WERI-Rb-1 (cell line): ENCODE measurements at regions not wholly inside any gene's neighbourhood (a gene's known extent, or its start where the extent isn't known, plus 50 kb on each side); places are given as distances from the start of the nearest gene placed in this dataset.
"Not testable (repeated sequence)": the region's sequence is repeated elsewhere in the genome, so short reads cannot be mapped to it uniquely, and the experiment has no call there.

Experiments
- DNase-seq: peaks from one replicate; pipeline ENCODE4 v3.0.0-alpha.2; 2020
- H3K27ac ChIP-seq: fragments of 250-450 bp; sonication (Bioruptor Pico); 2 replicates; pipeline ENCODE4 v1.5.1; 2020; ENCODE audit warnings: mild to moderate bottlenecking, moderate library complexity
- H3K27me3 ChIP-seq: fragments of 250-450 bp; sonication (Bioruptor Pico); 2 replicates; pipeline ENCODE4 v1.5.1; 2021; ENCODE audit warnings: mild to moderate bottlenecking, low read depth, moderate library complexity; ENCODE audit not compliant: insufficient read depth, severe bottlenecking
- H3K36me3 ChIP-seq: fragments of 250-450 bp; sonication (Bioruptor Pico); 2 replicates; pipeline ENCODE4 v1.5.1; 2020; ENCODE audit warnings: mild to moderate bottlenecking, moderate library complexity
- H3K4me3 ChIP-seq: 2 replicates; pipeline ENCODE4 v1.5.1; 2011; ENCODE audit warnings: low read depth, mild to moderate bottlenecking, control low read depth, low read length
- H3K9me3 ChIP-seq: fragments of 250-450 bp; sonication (Bioruptor Pico); 2 replicates; pipeline ENCODE4 v1.5.1; 2021; ENCODE audit warnings: mild to moderate bottlenecking, moderate library complexity; ENCODE audit not compliant: severe bottlenecking
- CTCF ChIP-seq: IDR thresholded peaks from 2 replicates; pipeline ENCODE4 v1.5.1; 2011; ENCODE audit warnings: low read depth, mild to moderate bottlenecking, control low read depth, inconsistent platforms, low read length

- peak; percentile 11 for DNase-seq
- H3K27ac ChIP-seq, H3K4me3 ChIP-seq, H3K9me3 ChIP-seq, H3K36me3 ChIP-seq: not testable (repeated sequence)
- peak; percentile 60 for TF ChIP-seq CTCF
- peaks cover 39% of the 10 kb centered on the region for H3K27me3 ChIP-seq
Measured at GRCh38 chr5:50922134-50922941, 255.9 kb downstream of the PARP8 start.

DNA sequence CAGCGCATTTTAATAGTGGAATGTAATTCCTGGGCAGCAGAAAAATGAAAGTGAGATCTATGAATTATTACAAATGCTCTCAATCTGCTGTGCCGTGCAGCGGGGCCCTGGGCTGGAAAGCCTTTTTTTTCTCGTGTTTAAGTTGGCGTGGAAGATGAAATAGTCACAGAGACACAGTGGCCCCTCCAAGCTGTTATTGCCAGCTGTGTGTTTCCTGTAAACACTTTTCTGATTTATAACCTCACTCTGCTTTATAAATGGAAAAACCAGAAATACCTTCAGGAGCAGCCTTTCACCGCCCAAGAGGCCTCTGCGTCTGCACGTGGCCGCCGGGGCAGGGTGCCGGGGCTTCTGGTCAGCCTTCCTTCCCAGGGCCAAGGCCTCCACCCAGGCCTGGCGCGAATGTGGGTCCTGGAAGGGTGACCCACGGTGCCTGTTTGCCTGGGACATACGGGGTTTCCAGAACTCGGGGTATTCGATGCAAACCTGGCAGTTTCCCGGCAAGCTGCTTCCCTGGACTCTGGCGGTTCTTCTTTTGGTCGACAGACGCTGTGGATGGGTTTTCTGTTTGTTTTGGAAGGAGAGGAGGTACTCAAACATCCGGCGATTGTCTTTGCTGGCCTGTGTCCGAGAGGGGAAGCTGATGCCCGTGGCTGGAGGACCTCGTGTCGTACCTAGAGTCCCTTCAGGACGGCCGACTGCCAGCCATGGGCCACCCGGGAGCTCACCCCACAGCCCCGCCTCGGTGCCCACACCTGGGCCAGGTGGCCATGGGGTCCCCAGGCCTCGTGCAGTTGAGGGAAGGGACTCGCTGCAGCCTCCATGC, 256.7 kb downstream of the PARP8 start:
- H3K4me3 ChIP-seq: no peak overlapping the region
- DNase-seq: no peak
- no peak for TF ChIP-seq CTCF

GRCh38 chr5:50923768-50924494, 257.5 kb downstream of the PARP8 start:
- Histone ChIP-seq H3K36me3 (no peaks in the 10 kb centered on the region), H3K4me3 (no peak overlapping the region), H3K27me3 (peaks cover 31% of the 10 kb centered on the region), H3K27ac (no peak overlapping the region), H3K9me3 (no peaks in the 10 kb centered on the region)
- TF ChIP-seq CTCF: no peak
- DNase-seq: no peak

More for the DNA sequence above, 256.7 kb downstream of the PARP8 start:
- H3K27ac ChIP-seq: no peak overlapping the region
- H3K9me3 ChIP-seq: no peaks in the 10 kb centered on the region
- peaks cover 32% of the 10 kb centered on the region for H3K27me3 ChIP-seq
- no peaks in the 10 kb centered on the region for H3K36me3 ChIP-seq

DNA sequence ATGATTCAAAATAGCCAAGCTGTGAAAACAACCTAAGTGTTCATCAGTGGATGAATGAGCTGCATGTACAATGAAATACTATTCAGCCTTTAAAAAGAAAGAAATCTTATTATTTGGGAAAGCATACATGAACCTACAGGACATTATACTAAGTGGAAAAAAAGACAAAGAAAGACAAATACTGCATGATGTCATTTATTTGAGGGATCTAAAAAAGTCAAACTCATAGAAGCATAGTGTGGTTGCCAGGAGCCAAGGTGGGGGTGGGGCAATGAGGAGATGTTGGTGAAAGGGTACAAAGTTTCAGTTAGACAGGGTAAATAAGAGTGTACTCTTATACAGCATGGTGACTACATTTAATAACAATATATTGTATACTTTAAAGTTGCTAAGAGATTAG, 261.5 kb downstream of the PARP8 start:
- Histone ChIP-seq H3K9me3 (no peaks in the 10 kb centered on the region), H3K36me3 (no peaks in the 10 kb centered on the region), H3K27me3 (peaks cover 36% of the 10 kb centered on the region), H3K27ac (no peak overlapping the region), H3K4me3 (no peak overlapping the region)
- TF ChIP-seq CTCF: no peak
- no peak for DNase-seq

DNA sequence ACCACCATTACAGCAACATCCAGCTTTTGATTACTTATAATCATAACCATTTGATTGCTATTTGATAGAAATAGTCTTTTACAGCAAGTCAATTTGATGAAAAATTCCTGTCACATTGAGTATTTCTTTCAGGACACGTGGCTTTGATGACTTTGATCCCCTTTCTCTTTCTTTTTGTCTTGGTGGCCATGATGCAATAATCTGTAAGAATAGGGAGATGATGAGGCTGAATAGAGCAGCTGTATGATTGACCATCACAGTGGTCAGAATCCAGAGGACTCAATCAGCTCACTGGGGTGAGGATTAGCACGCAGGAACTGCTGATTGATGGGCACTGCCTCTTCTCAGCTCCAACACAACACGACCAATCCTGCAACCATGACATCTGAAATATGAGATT, 262.7 kb downstream of the PARP8 start:
- H3K27me3 ChIP-seq: peaks cover 37% of the 10 kb centered on the region
- DNase-seq: no peak
- no peaks in the 10 kb centered on the region for H3K36me3 ChIP-seq
- no peaks in the 10 kb centered on the region for H3K9me3 ChIP-seq
- H3K27ac ChIP-seq: no peak overlapping the region
- H3K4me3 ChIP-seq: no peak overlapping the region
- no peak for TF ChIP-seq CTCF
